CD14-positive monocyte (primary cell): ENCODE measurements at regions not wholly inside any gene's neighbourhood (a gene's known extent, or its start where the extent isn't known, plus 50 kb on each side); places are given as distances from the start of the nearest gene placed in this dataset.

Experiments
- DNase-seq, 3 donors: peaks; one replicate each; pipeline ENCODE4 v3.0.0-alpha.2; 2011 to 2022
- H2AFZ ChIP-seq: 2 replicates; pipeline ENCODE4 v1.6.0; 2012; ENCODE audit warnings: mild to moderate bottlenecking, low read depth, low read length, inconsistent platforms; ENCODE audit not compliant: insufficient read depth, poor library complexity, severe bottlenecking
- H3K27ac ChIP-seq, 2 donors: 1 replicate in 1 of 2; 2 replicates in 1 of 2; pipeline ENCODE4 v1.5.1; 2012 to 2013; ENCODE audit warnings: low read length in 2 of 2, control low read depth in 1 of 2, inconsistent platforms in 1 of 2, low read depth in 1 of 2, mild to moderate bottlenecking in 1 of 2
- H3K27me3 ChIP-seq, 2 donors: one replicate each; pipeline versions ENCODE4 v1.6.0 to v1.6.1; 2011 to 2013; ENCODE audit warnings: low read length in 2 of 2; ENCODE audit not compliant: control insufficient read depth in 2 of 2, insufficient read depth in 2 of 2
- H3K36me3 ChIP-seq, 2 donors: replicated peaks in 1 of 2; 1 replicate in 1 of 2; 2 replicates in 1 of 2; pipeline versions ENCODE4 v1.5.1 to v1.6.1; 2012 to 2013; ENCODE audit warnings: low read length in 2 of 2, control low read depth in 1 of 2, inconsistent platforms in 1 of 2, mild to moderate bottlenecking in 1 of 2; ENCODE audit not compliant: insufficient read depth in 2 of 2, control insufficient read depth in 1 of 2
- H3K4me1 ChIP-seq, 2 donors: 1 replicate in 1 of 2; 2 replicates in 1 of 2; pipeline versions ENCODE4 v1.5.1 to v1.6.1; 2012 to 2013; ENCODE audit warnings: low read length in 2 of 2, control low read depth in 1 of 2, inconsistent platforms in 1 of 2, mild to moderate bottlenecking in 1 of 2, moderate library complexity in 1 of 2; ENCODE audit not compliant: insufficient read depth in 2 of 2, control insufficient read depth in 1 of 2
- H3K4me2 ChIP-seq: replicated peaks from 2 replicates; pipeline ENCODE3; 2012; ENCODE audit warnings: low read length, moderate library complexity, mild to moderate bottlenecking; ENCODE audit not compliant: poor library complexity, severe bottlenecking; ENCODE audit errors: extremely low read depth
- H3K4me3 ChIP-seq, 3 experiments: fragments of 200-600 bp in 1 of 3; sonication (generic) in 1 of 3; replicated peaks in 1 of 3; 1 replicate in 2 of 3; 2 replicates in 1 of 3; pipeline ENCODE4 v1.5.1; 2011 to 2013; ENCODE audit warnings: low read length in 3 of 3, mild to moderate bottlenecking in 3 of 3, control low read depth in 2 of 3, low read depth in 2 of 3, inconsistent platforms in 1 of 3, moderate library complexity in 1 of 3
- H3K79me2 ChIP-seq: 2 replicates; pipeline ENCODE4 v1.6.0; 2012; ENCODE audit warnings: mild to moderate bottlenecking, control low read depth, inconsistent platforms, low read length, moderate library complexity; ENCODE audit not compliant: insufficient read depth
- H3K9ac ChIP-seq: 2 replicates; pipeline ENCODE4 v1.6.0; 2017; ENCODE audit warnings: low read length, mild to moderate bottlenecking; ENCODE audit not compliant: insufficient read depth, poor library complexity, severe bottlenecking
- H3K9me3 ChIP-seq, 2 donors: replicated peaks in 1 of 2; 1 replicate in 1 of 2; 2 replicates in 1 of 2; pipeline versions ENCODE4 v1.5.1 to v1.6.1; 2012 to 2013; ENCODE audit warnings: low read length in 2 of 2, control low read depth in 1 of 2; ENCODE audit not compliant: control insufficient read depth in 1 of 2, insufficient read depth in 1 of 2
- H4K20me1 ChIP-seq: 2 replicates; pipeline ENCODE4 v1.6.0; 2012; ENCODE audit warnings: mild to moderate bottlenecking, low read length, control low read depth, moderate library complexity; ENCODE audit not compliant: insufficient read depth
- H3K27ac Mint-ChIP-seq, 7 donors: one replicate each; pipeline ENCODE4 v1.8.0; 2020; ENCODE audit warnings: mild to moderate bottlenecking in 7 of 7, mixed read lengths in 7 of 7, moderate library complexity in 6 of 7, inconsistent platforms in 2 of 7
- H3K27me3 Mint-ChIP-seq, 3 donors: one replicate each; pipeline ENCODE4 v1.8.0; 2021 to 2022; ENCODE audit warnings: low read depth in 3 of 3, mild to moderate bottlenecking in 3 of 3, mixed read lengths in 3 of 3, moderate library complexity in 3 of 3, inconsistent platforms in 1 of 3
- H3K36me3 Mint-ChIP-seq, 2 donors: one replicate each; pipeline ENCODE4 v1.8.0; 2020; ENCODE audit warnings: mixed read lengths in 2 of 2, inconsistent platforms in 1 of 2, mild to moderate bottlenecking in 1 of 2
- H3K4me1 Mint-ChIP-seq: one replicate; pipeline ENCODE4 v1.8.0; 2020; ENCODE audit warnings: mild to moderate bottlenecking, mixed read lengths
- H3K4me3 Mint-ChIP-seq, 2 donors: one replicate each; pipeline ENCODE4 v1.8.0; 2020; ENCODE audit warnings: mild to moderate bottlenecking in 2 of 2, mixed read lengths in 2 of 2, moderate library complexity in 1 of 2
- H3K9me3 Mint-ChIP-seq, 7 donors: one replicate each; pipeline ENCODE4 v1.8.0; 2020 to 2022; ENCODE audit warnings: mixed read lengths in 7 of 7, mild to moderate bottlenecking in 6 of 7, moderate library complexity in 6 of 7, inconsistent platforms in 2 of 7
- CTCF ChIP-seq: fragments of 200-600 bp; IDR thresholded peaks from one replicate; pipeline ENCODE4 v1.8.0; 2022; ENCODE audit warnings: antibody characterized with exemption, mild to moderate bottlenecking
- WGBS: methylation state at CpG from one replicate; pipeline ENCODE4 v1.1.5; 2013; ENCODE audit warnings: missing lambda C conversion rate; ENCODE audit not compliant: insufficient coverage; 5-methylcytosine and 5-hydroxymethylcytosine counted together
- intact Hi-C, 2 donors: fragments of 100-400 bp; cut with micrococcal nuclease; formaldehyde crosslinking; loops; one replicate each; pipeline versions ENCODE4 v1.15.0 to v1.15.1; 2023

GRCh38 chr2:180370511-180371205 is 363.6 kb upstream of the CWC22 start:
- Histone ChIP-seq H3K36me3 (no peaks in the 10 kb centered on the region), H3K79me2 (no peaks in the 10 kb centered on the region), H3K4me1 (no peaks in the 10 kb centered on the region), H4K20me1 (no peaks in the 10 kb centered on the region), H2AFZ (no peak overlapping the region), H3K27me3 (no peaks in the 10 kb centered on the region), H3K27ac (no peak overlapping the region), H3K4me3 (no peak overlapping the region), H3K4me2 (no peak overlapping the region), H3K9me3 (no peaks in the 10 kb centered on the region), H3K9ac (no peak overlapping the region)
- Mint-ChIP-seq H3K36me3 (no peaks in the 10 kb centered on the region), H3K27ac (no peak overlapping the region), H3K4me3 (no peak overlapping the region), H3K4me1 (no peaks in the 10 kb centered on the region), H3K9me3 (peaks cover 0 to 6% (median 0%) of the 10 kb centered on the region in 7 donors), H3K27me3 (peaks cover 0 to 3% (median 2%) of the 10 kb centered on the region in 3 donors)
- DNase-seq: no peak
- intact Hi-C loops: no loop called here
- no CpG with 5 or more reads among the region's 2 CpGs for WGBS
- TF ChIP-seq CTCF: no peak

GRCh38 chr2:180368881-180369280 is 361.8 kb upstream of the CWC22 start:
- Histone ChIP-seq H3K79me2 (no peaks in the 10 kb centered on the region), H3K9me3 (no peaks in the 10 kb centered on the region), H4K20me1 (no peaks in the 10 kb centered on the region), H3K27me3 (no peaks in the 10 kb centered on the region), H3K27ac (no peak overlapping the region), H3K9ac (no peak overlapping the region), H3K4me3 (no peak overlapping the region), H3K4me2 (no peak overlapping the region), H3K4me1 (no peaks in the 10 kb centered on the region), H2AFZ (no peak overlapping the region), H3K36me3 (no peaks in the 10 kb centered on the region)
- Mint-ChIP-seq H3K4me1 (no peaks in the 10 kb centered on the region), H3K27me3 (peaks cover 0 to 3% (median 2%) of the 10 kb centered on the region in 3 donors), H3K27ac (no peak overlapping the region), H3K4me3 (no peak overlapping the region), H3K9me3 (peaks cover 0 to 4% (median 1%) of the 10 kb centered on the region in 7 donors), H3K36me3 (no peaks in the 10 kb centered on the region)
- intact Hi-C loops: no loop called here
- WGBS: 100% methylated on average over 1 of the region's 2 CpGs
- no peak for DNase-seq
- TF ChIP-seq CTCF: no peak
